H1 (cell line): ENCODE measurements at regions not wholly inside any gene's neighbourhood (a gene's known extent, or its start where the extent isn't known, plus 50 kb on each side); places are given as distances from the start of the nearest gene placed in this dataset.
A peak's percentile ranks its signal among the peaks of the same experiment; 100 is the strongest.

Source experiments
- BACH1 ChIP-seq: IDR thresholded peaks from 2 replicates; pipeline ENCODE4 v1.6.1; 2012; ENCODE audit warnings: low read length, improper control_type of control experiment
- CHD2 ChIP-seq: IDR thresholded peaks from 2 replicates; pipeline ENCODE4 v1.6.1; 2012; ENCODE audit warnings: low read length, improper control_type of control experiment
- CTCF ChIP-seq, 3 experiments: IDR thresholded peaks; 1 replicate in 2 of 3; 2 replicates in 1 of 3; pipeline versions ENCODE4 v1.5.1 to v1.6.1; 2011; ENCODE audit warnings: low read length in 3 of 3, mild to moderate bottlenecking in 3 of 3, inconsistent platforms in 2 of 3, low read depth in 1 of 3, moderate library complexity in 1 of 3; ENCODE audit not compliant: insufficient read depth in 1 of 3; ENCODE audit errors: control extremely low read depth in 1 of 3
- KDM1A ChIP-seq: fragments of 200-600, 300-600 bp; sonication (generic); IDR thresholded peaks from 2 replicates; pipeline ENCODE4 v1.7.1; 2016; ENCODE audit warnings: mild to moderate bottlenecking, low read length, borderline replicate concordance
- POLR2A ChIP-seq, 2 experiments: IDR thresholded peaks; 1 replicate in 1 of 2; 2 replicates in 1 of 2; pipeline ENCODE4 v1.6.1; 2011; ENCODE audit warnings: low read depth in 2 of 2, low read length in 2 of 2, mild to moderate bottlenecking in 2 of 2; ENCODE audit errors: control extremely low read depth in 1 of 2
- SP4 ChIP-seq: IDR thresholded peaks from 2 replicates; pipeline ENCODE4 v1.6.1; 2012; ENCODE audit warnings: low read length, inconsistent platforms
- ZNF274 ChIP-seq: IDR thresholded peaks from 2 replicates; pipeline ENCODE4 v1.7.0; 2012; ENCODE audit warnings: low read length, borderline replicate concordance; ENCODE audit errors: extremely low read depth

- TF ChIP-seq CTCF (IDR thresholded peaks at IDR 0.05; ENCODE audit: control extremely low read depth in 1 of 3, insufficient read depth in 1 of 3, low read depth in 1 of 3, low read length in 3 of 3) (peak in 2 of 3 experiments; percentile 12 to 32; a peak in 2 of 4 replicates), BACH1 (no peak), CHD2 (no peak), SP4 (no peak), KDM1A (no peak), POLR2A (IDR thresholded peaks at IDR 0.05; ENCODE audit: control extremely low read depth in 1 of 2, low read depth in 2 of 2, low read length in 2 of 2) (no peak), ZNF274 (no peak)
Measured at GRCh38 chr10:130515670-130516069, 379.5 kb downstream of the GLRX3 start (continued).
